ENCODE measurements at regions not wholly inside any gene's neighbourhood (a gene's known extent, or its start where the extent isn't known, plus 50 kb on each side); places are given as distances from the start of the nearest gene placed in this dataset.

GRCh38 chr2:174690026-174690425 is 74.2 kb downstream of the CHRNA1 start:
- Histone ChIP-seq H3K4me1 (ENCODE audit: insufficient read depth, low read length, poor library complexity, severe bottlenecking) (no peaks in the 10 kb centered on the region), H3K4me2 (ENCODE audit: low read depth, low read length, poor library complexity, severe bottlenecking) (no peak overlapping the region), H3K4me3 (ENCODE audit: low read length, poor library complexity, severe bottlenecking) (no peak overlapping the region), H3K9me2 (replicated peaks; ENCODE audit: low read depth, low read length) (no peaks in the 10 kb centered on the region), H3K9ac (ENCODE audit: low read depth, low read length, poor library complexity, severe bottlenecking) (no peak overlapping the region), H3K36me3 (ENCODE audit: insufficient read depth, low read length) (no peaks in the 10 kb centered on the region), H4K20me1 (ENCODE audit: insufficient read depth, low read length, poor library complexity, severe bottlenecking) (no peaks in the 10 kb centered on the region), H3K27me3 (ENCODE audit: insufficient read depth, low read length, poor library complexity, severe bottlenecking) (no peaks in the 10 kb centered on the region), H3K9me3 (ENCODE audit: insufficient read depth, low read depth, low read length) (no peaks in the 10 kb centered on the region), H3K79me2 (ENCODE audit: insufficient read depth, low read length) (no peaks in the 10 kb centered on the region), H3F3A (ENCODE audit: low read depth) (no peaks in the 10 kb centered on the region), H2AFZ (ENCODE audit: low read length) (no peak overlapping the region)
- TF ChIP-seq EZH2phosphoT487 (IDR thresholded peaks at IDR 0.05; ENCODE audit: borderline replicate concordance) (no peak), CTCF (conservative IDR thresholded peaks at IDR 0.05; ENCODE audit: low read length) (no peak)

GRCh38 chr2:174688079-174688478 is 76.2 kb downstream of the CHRNA1 start:
- TF ChIP-seq EZH2phosphoT487 (IDR thresholded peaks at IDR 0.05; ENCODE audit: borderline replicate concordance), result no peak
- peak; percentile 70 for TF ChIP-seq CTCF (conservative IDR thresholded peaks at IDR 0.05; ENCODE audit: low read length)
- Histone ChIP-seq H3K27me3 (ENCODE audit: insufficient read depth, low read length, poor library complexity, severe bottlenecking) (no peaks in the 10 kb centered on the region), H3K36me3 (ENCODE audit: insufficient read depth, low read length) (no peaks in the 10 kb centered on the region), H3K9ac (ENCODE audit: low read depth, low read length, poor library complexity, severe bottlenecking) (no peak overlapping the region), H4K20me1 (ENCODE audit: insufficient read depth, low read length, poor library complexity, severe bottlenecking) (no peaks in the 10 kb centered on the region), H3K4me2 (ENCODE audit: low read depth, low read length, poor library complexity, severe bottlenecking) (no peak overlapping the region), H3K9me3 (ENCODE audit: insufficient read depth, low read depth, low read length) (no peaks in the 10 kb centered on the region), H2AFZ (ENCODE audit: low read length) (peak overlapping the region; percentile 47; the same call in 1 of the 2 replicates), H3K4me1 (ENCODE audit: insufficient read depth, low read length, poor library complexity, severe bottlenecking) (peaks cover 8% of the 10 kb centered on the region), H3F3A (ENCODE audit: low read depth) (no peaks in the 10 kb centered on the region), H3K9me2 (replicated peaks; ENCODE audit: low read depth, low read length) (no peaks in the 10 kb centered on the region), H3K4me3 (ENCODE audit: low read length, poor library complexity, severe bottlenecking) (no peak overlapping the region), H3K79me2 (ENCODE audit: insufficient read depth, low read length) (no peaks in the 10 kb centered on the region)

- no peaks in the 10 kb centered on the region for H4K20me1 ChIP-seq (ENCODE audit: insufficient read depth, low read length, poor library complexity, severe bottlenecking)
Observed at GRCh38 chr2:174686430-174686829, 77.8 kb downstream of the CHRNA1 start.

More at GRCh38 chr2:174686430-174686829, 77.8 kb downstream of the CHRNA1 start:
- TF ChIP-seq EZH2phosphoT487 (IDR thresholded peaks at IDR 0.05; ENCODE audit: borderline replicate concordance) (no peak), CTCF (conservative IDR thresholded peaks at IDR 0.05; ENCODE audit: low read length) (no peak)
- H3K4me3 ChIP-seq (ENCODE audit: low read length, poor library complexity, severe bottlenecking), result no peak overlapping the region
- no peaks in the 10 kb centered on the region for H3F3A ChIP-seq (ENCODE audit: low read depth)
- no peaks in the 10 kb centered on the region for H3K27me3 ChIP-seq (ENCODE audit: insufficient read depth, low read length, poor library complexity, severe bottlenecking)
- no peak overlapping the region for H3K4me2 ChIP-seq (ENCODE audit: low read depth, low read length, poor library complexity, severe bottlenecking)
- no peaks in the 10 kb centered on the region for H3K9me3 ChIP-seq (ENCODE audit: insufficient read depth, low read depth, low read length)
- H3K4me1 ChIP-seq (ENCODE audit: insufficient read depth, low read length, poor library complexity, severe bottlenecking), result peaks cover 16% of the 10 kb centered on the region
- H3K9me2 ChIP-seq (replicated peaks; ENCODE audit: low read depth, low read length), result no peaks in the 10 kb centered on the region
- H3K9ac ChIP-seq (ENCODE audit: low read depth, low read length, poor library complexity, severe bottlenecking), result no peak overlapping the region
- no peaks in the 10 kb centered on the region for H3K36me3 ChIP-seq (ENCODE audit: insufficient read depth, low read length)
- peaks cover 12% of the 10 kb centered on the region for H3K79me2 ChIP-seq (ENCODE audit: insufficient read depth, low read length)
- no peak overlapping the region for H2AFZ ChIP-seq (ENCODE audit: low read length)
